ENCODE measurements at regions not wholly inside any gene's neighbourhood (a gene's known extent, or its start where the extent isn't known, plus 50 kb on each side); places are given as distances from the start of the nearest gene placed in this dataset.

GRCh38 chr2:8550937-8551621 is 130.8 kb upstream of the ID2 start:
- no peaks in the 10 kb centered on the region for H3K27me3 Mint-ChIP-seq
- no peak for TF ChIP-seq CTCF (conservative IDR thresholded peaks at IDR 0.05)
- no peak for DNase-seq (ENCODE audit: extremely low spot score, unreplicated experiment)
- H3K27ac Mint-ChIP-seq = no peak overlapping the region
- H3K4me3 Mint-ChIP-seq = no peak overlapping the region
- peaks cover 36% of the 10 kb centered on the region for H3K4me1 Mint-ChIP-seq (ENCODE audit: unreplicated experiment)
- peaks cover 5% of the 10 kb centered on the region for H3K9me3 Mint-ChIP-seq
- no peaks in the 10 kb centered on the region for H3K36me3 Mint-ChIP-seq

GRCh38 chr2:8551622-8552074 is 130.2 kb upstream of the ID2 start:
- no peaks in the 10 kb centered on the region for H3K36me3 Mint-ChIP-seq
- H3K27me3 Mint-ChIP-seq = no peaks in the 10 kb centered on the region
- no peak overlapping the region for H3K27ac Mint-ChIP-seq
- peaks cover 32% of the 10 kb centered on the region for H3K4me1 Mint-ChIP-seq (ENCODE audit: unreplicated experiment)
- DNase-seq (ENCODE audit: extremely low spot score, unreplicated experiment) = no peak
- TF ChIP-seq CTCF (conservative IDR thresholded peaks at IDR 0.05) = no peak
- peaks cover 5% of the 10 kb centered on the region for H3K9me3 Mint-ChIP-seq
- no peak overlapping the region for H3K4me3 Mint-ChIP-seq

GRCh38 chr2:8552293-8552801 is 129.5 kb upstream of the ID2 start:
- Mint-ChIP-seq H3K4me1 (ENCODE audit: unreplicated experiment) (peaks cover 25% of the 10 kb centered on the region), H3K27me3 (no peaks in the 10 kb centered on the region), H3K27ac (no peak overlapping the region), H3K4me3 (no peak overlapping the region), H3K36me3 (no peaks in the 10 kb centered on the region), H3K9me3 (peaks cover 5% of the 10 kb centered on the region)
- no peak for DNase-seq (ENCODE audit: extremely low spot score, unreplicated experiment)
- TF ChIP-seq CTCF (conservative IDR thresholded peaks at IDR 0.05) = no peak

GRCh38 chr2:8553643-8554042 is 128.2 kb upstream of the ID2 start:
- no peaks in the 10 kb centered on the region for H3K36me3 Mint-ChIP-seq
- H3K4me3 Mint-ChIP-seq = no peak overlapping the region

GRCh38 chr2:8554296-8554806 is 127.5 kb upstream of the ID2 start:
- Mint-ChIP-seq H3K27me3 (no peaks in the 10 kb centered on the region), H3K4me1 (ENCODE audit: unreplicated experiment) (peaks cover 12% of the 10 kb centered on the region), H3K27ac (no peak overlapping the region), H3K36me3 (no peaks in the 10 kb centered on the region), H3K4me3 (no peak overlapping the region), H3K9me3 (peaks cover 5% of the 10 kb centered on the region)
- DNase-seq (ENCODE audit: extremely low spot score, unreplicated experiment) = no peak
- no peak for TF ChIP-seq CTCF (conservative IDR thresholded peaks at IDR 0.05)

More at GRCh38 chr2:8553643-8554042, 128.2 kb upstream of the ID2 start:
- TF ChIP-seq CTCF (conservative IDR thresholded peaks at IDR 0.05) = no peak
- H3K4me1 Mint-ChIP-seq (ENCODE audit: unreplicated experiment) = peaks cover 18% of the 10 kb centered on the region
- no peak for DNase-seq (ENCODE audit: extremely low spot score, unreplicated experiment)
- H3K27ac Mint-ChIP-seq = no peak overlapping the region
- peaks cover 5% of the 10 kb centered on the region for H3K9me3 Mint-ChIP-seq
- no peaks in the 10 kb centered on the region for H3K27me3 Mint-ChIP-seq

All from type B pancreatic cell (in vitro differentiated cells).